Peyer's patch (tissue), 4 donors: ENCODE measurements at regions not wholly inside any gene's neighbourhood (a gene's known extent, or its start where the extent isn't known, plus 50 kb on each side); places are given as distances from the start of the nearest gene placed in this dataset.

ENCODE experiments used
- DNase-seq, 3 donors: peaks; one replicate each; pipeline ENCODE4 v3.0.0-alpha.2; 2017 to 2019
- H3K27ac ChIP-seq, 4 donors: fragments of 200-600 bp; sonication (generic); one replicate each; pipeline ENCODE4 v1.5.1; 2016 to 2019
- H3K27me3 ChIP-seq, 2 donors: fragments of 200-600 bp; sonication (generic); one replicate each; pipeline ENCODE4 v1.5.1; 2019
- H3K36me3 ChIP-seq, 3 donors: fragments of 200-600 bp; sonication (generic); one replicate each; pipeline ENCODE4 v1.5.1; 2016 to 2019
- H3K4me1 ChIP-seq, 4 donors: fragments of 200-600 bp; sonication (generic); one replicate each; pipeline ENCODE4 v1.5.1; 2016 to 2019
- H3K4me3 ChIP-seq, 4 donors: fragments of 200-600 bp; sonication (generic); 1 replicate in 3 of 4; 2 replicates in 1 of 4; pipeline ENCODE4 v1.5.1; 2016 to 2019; ENCODE audit warnings: mild to moderate bottlenecking in 1 of 4
- H3K9me3 ChIP-seq, 4 donors: fragments of 200-600 bp; sonication (generic); one replicate each; pipeline ENCODE4 v1.5.1; 2016 to 2019; ENCODE audit warnings: mild to moderate bottlenecking in 1 of 4
- CTCF ChIP-seq, 6 experiments: fragments of 450-650 bp in 4 of 6; fragments of 200-600 bp in 2 of 6; sonication (generic) in 1 of 6; IDR thresholded peaks; one replicate each; pipeline ENCODE4 v1.5.1; 2017 to 2019; ENCODE audit warnings: antibody characterized with exemption in 6 of 6, mild to moderate bottlenecking in 3 of 6, moderate library complexity in 1 of 6
- POLR2A ChIP-seq, 2 donors: fragments of 450-650 bp; IDR thresholded peaks; one replicate each; pipeline ENCODE4 v1.5.1; 2017; ENCODE audit warnings: antibody characterized with exemption in 2 of 2, mild to moderate bottlenecking in 2 of 2, moderate library complexity in 2 of 2

GRCh38 chr9:90000925-90001324 is 396.1 kb downstream of the GADD45G start:
- DNase-seq: no peak
- Histone ChIP-seq H3K27ac (peak overlapping the region in 3 of 4 donors; percentile 21 to 96 (median 76)), H3K27me3 (no peaks in the 10 kb centered on the region), H3K4me1 (peaks cover 4 to 56% (median 9%) of the 10 kb centered on the region in 4 donors), H3K4me3 (no peak overlapping the region), H3K36me3 (no peaks in the 10 kb centered on the region), H3K9me3 (no peaks in the 10 kb centered on the region)
- TF ChIP-seq POLR2A (IDR thresholded peaks at IDR 0.05): peak in 1 of 2 donors; percentile 12
- TF ChIP-seq CTCF (IDR thresholded peaks at IDR 0.05): no peak

DNA sequence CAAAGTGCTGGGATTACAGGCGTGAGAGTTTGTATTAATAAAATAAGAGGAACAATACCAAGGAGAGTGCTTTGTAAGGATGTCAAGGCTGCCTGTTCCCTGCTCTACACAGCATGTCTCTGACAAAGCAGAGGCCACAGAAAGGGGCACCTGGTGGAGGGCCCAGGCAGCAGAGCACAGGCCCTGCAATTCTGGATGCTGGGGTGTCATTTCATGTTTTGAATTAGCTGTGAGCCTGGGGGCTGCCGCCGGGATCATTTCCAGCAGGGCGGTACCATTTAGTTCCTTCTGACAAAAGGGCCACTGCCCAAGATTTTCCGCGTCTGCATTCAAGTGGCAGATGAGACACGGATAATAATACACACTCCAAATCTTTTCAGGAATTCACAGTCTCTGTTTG is 396.9 kb downstream of the GADD45G start:
- TF ChIP-seq CTCF (IDR thresholded peaks at IDR 0.05): no peak
- no peak for TF ChIP-seq POLR2A (IDR thresholded peaks at IDR 0.05)
- H3K27ac ChIP-seq: peak overlapping the region in 1 of 4 donors; percentile 7
- no peaks in the 10 kb centered on the region for H3K36me3 ChIP-seq
- no peaks in the 10 kb centered on the region for H3K9me3 ChIP-seq
- no peak for DNase-seq
- no peak overlapping the region for H3K4me3 ChIP-seq
- no peaks in the 10 kb centered on the region for H3K27me3 ChIP-seq
- peaks cover 4 to 50% (median 9%) of the 10 kb centered on the region in 4 donors for H3K4me1 ChIP-seq

DNA sequence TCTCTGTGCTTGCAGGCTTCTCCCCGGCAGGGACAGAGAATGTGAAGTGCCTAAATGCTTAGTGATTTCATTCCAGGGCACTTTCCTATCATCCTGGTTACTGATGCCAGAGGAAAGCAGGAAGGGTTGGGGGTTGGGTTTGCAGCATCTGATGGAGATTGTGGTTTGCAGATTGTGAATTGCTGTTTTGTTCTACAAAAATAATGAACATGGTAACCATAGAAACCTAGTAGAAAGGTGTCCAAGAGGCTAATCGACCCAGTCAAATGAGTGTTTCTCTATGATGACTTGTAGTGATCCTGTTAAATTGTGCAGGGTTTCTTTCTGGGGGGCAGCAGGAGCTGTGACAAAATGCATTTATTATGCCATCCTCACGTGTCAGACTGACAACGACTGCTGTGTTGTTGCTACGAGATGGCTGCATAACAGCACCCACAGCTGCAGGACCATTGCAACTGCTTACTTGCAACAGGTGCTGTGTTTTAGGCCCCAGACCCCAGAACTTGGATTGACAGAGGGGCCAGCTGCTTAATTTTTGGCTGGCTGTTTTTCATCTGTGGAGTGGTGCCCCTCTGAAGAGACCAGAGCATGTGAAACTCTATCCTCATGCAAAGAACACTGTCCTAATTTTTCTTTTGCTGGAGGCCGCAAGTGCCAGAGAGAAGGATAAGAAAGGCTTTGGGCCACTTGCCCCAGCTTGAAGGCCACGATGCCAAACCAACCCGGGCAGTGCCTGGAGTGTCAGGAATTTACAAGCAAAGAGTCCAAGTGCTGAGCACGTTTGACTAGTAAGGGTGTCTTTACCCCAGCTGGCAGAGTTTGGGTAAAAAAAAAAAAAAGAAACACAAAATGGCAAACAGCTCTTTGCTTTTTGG is 397.8 kb downstream of the GADD45G start:
- no peaks in the 10 kb centered on the region for H3K27me3 ChIP-seq
- H3K36me3 ChIP-seq: no peaks in the 10 kb centered on the region
- H3K4me1 ChIP-seq: peaks cover 4 to 42% (median 11%) of the 10 kb centered on the region in 4 donors
- no peak overlapping the region for H3K27ac ChIP-seq
- H3K9me3 ChIP-seq: no peaks in the 10 kb centered on the region
- DNase-seq: no peak
- no peak overlapping the region for H3K4me3 ChIP-seq
- TF ChIP-seq CTCF (IDR thresholded peaks at IDR 0.05): no peak
- TF ChIP-seq POLR2A (IDR thresholded peaks at IDR 0.05): no peak

DNA sequence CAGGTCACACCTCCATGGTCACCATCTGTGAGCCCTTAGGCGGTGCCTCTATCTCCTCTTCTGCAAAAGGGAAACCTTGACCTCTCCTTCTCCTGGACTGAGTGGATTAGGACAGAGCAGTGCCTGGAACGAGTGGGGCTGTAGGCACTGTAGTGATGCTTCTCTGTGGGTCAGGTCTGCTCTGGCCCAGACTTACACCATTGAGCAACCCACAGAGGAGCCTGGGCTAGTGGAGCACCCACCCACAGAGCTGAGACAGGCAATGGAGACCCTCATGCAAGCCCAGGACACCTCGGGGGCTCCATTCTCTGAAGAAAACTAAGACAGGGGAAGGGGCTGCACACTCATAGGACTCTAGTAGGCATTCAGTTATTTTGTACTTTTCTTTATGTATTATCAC is 400.6 kb downstream of the GADD45G start:
- no peak for TF ChIP-seq CTCF (IDR thresholded peaks at IDR 0.05)
- no peak for TF ChIP-seq POLR2A (IDR thresholded peaks at IDR 0.05)
- Histone ChIP-seq H3K27me3 (no peaks in the 10 kb centered on the region), H3K4me3 (no peak overlapping the region), H3K27ac (no peak overlapping the region), H3K9me3 (no peaks in the 10 kb centered on the region), H3K4me1 (peaks cover 0 to 21% (median 6%) of the 10 kb centered on the region in 4 donors), H3K36me3 (no peaks in the 10 kb centered on the region)
- DNase-seq: no peak

DNA sequence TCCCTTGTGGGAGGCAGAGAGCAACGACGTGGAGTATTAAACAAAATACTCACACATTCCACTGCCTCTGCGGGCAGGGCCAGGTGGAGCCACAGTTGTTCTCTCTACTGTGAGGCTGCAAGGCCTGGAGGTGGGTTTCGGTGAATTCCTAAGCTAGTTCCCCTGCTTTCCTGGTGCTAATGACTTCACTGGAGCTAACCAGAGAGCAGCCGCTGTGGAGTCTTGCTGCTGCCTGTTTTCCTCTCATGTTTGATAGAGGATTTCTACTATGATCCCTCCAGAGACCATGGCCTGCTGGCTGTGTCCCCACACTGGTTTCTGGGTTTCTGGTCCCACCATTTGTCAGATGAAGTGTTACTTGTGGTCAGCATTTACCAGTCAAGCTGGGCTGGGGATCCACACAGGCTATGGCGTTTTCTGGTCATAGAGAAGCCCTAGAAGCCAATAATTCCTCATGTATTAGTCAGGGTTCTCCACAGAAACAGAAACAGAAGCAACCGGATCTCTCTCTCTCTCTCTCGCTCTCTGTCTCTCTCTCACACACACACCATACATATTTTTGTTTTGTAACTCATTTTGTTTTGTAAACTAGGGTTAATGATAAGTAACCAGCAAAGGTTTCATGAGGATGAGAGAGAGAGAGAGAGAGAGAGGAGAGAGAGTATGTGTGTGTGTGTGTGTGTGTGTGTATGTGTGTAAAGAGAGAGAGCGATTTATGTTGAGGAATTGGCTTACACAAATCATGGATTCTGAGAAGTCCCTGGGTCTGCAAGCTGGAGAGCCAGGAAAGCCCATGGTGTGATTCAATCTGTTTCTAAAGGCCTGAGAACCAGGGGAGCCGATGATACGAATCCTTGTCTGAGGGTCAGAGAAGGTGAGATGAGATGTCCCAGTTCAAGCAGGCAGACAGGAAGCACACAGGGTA is 403.0 kb downstream of the GADD45G start:
- Histone ChIP-seq H3K36me3 (no peaks in the 10 kb centered on the region), H3K9me3 (no peaks in the 10 kb centered on the region), H3K27ac (peak overlapping the region; percentile 2 to 69 (median 38)), H3K4me1 (peaks cover 0 to 9% (median 3%) of the 10 kb centered on the region in 4 donors), H3K27me3 (no peaks in the 10 kb centered on the region), H3K4me3 (no peak overlapping the region)
- no peak for TF ChIP-seq CTCF (IDR thresholded peaks at IDR 0.05)
- no peak for TF ChIP-seq POLR2A (IDR thresholded peaks at IDR 0.05)
- no peak for DNase-seq
